Activated CD8-positive, alpha-beta T cell treated with anti-CD3 and anti-CD28 coated beads, Interleukin-2, amount 10 ng/mL, durations not matched to agents 7 days and 5 days (primary cell): ENCODE measurements at regions not wholly inside any gene's neighbourhood (a gene's known extent, or its start where the extent isn't known, plus 50 kb on each side); places are given as distances from the start of the nearest gene placed in this dataset.

Experiments
- ATAC-seq: fragments of 150-1000 bp; cut with Tn5 transposase; one replicate; pipeline ENCODE4 v1.10.0; 2021; ENCODE audit warnings: moderate library complexity
- CTCF ChIA-PET: fragments of 350-600 bp; sonication (Branson Sonifier 250); formaldehyde crosslinking; loops from one replicate; lab custom pipeline; 2021; ENCODE audit warnings: antibody characterized with exemption; lab: Charles Lee
- POLR2A ChIA-PET: fragments of 350-600 bp; sonication (Branson Sonifier 250); formaldehyde crosslinking; loops from one replicate; lab custom pipeline; 2021; ENCODE audit warnings: antibody characterized with exemption; lab: Charles Lee
- DNase-seq: peaks from one replicate; pipeline ENCODE4 v3.0.0-alpha.2; 2020
- H3K27ac Mint-ChIP-seq: one replicate; pipeline ENCODE4 v1.8.0; 2021; ENCODE audit warnings: mild to moderate bottlenecking, mixed read lengths
- H3K27me3 Mint-ChIP-seq: one replicate; pipeline ENCODE4 v1.8.0; 2021; ENCODE audit warnings: low read depth, mixed read lengths
- H3K36me3 Mint-ChIP-seq: one replicate; pipeline ENCODE4 v1.8.0; 2021; ENCODE audit warnings: low read depth, mixed read lengths
- H3K4me1 Mint-ChIP-seq: one replicate; pipeline ENCODE4 v1.8.0; 2021; ENCODE audit warnings: low read depth, mixed read lengths
- H3K4me3 Mint-ChIP-seq: one replicate; pipeline ENCODE4 v1.8.0; 2021; ENCODE audit warnings: mild to moderate bottlenecking, mixed read lengths
- H3K9me3 Mint-ChIP-seq: one replicate; pipeline ENCODE4 v1.8.0; 2022; ENCODE audit warnings: mixed read lengths; ENCODE audit not compliant: insufficient read depth

GRCh38 chr3:132265488-132265887 lies 51.7 kb upstream of the ACP3 start:
- Mint-ChIP-seq H3K9me3 (no peaks in the 10 kb centered on the region), H3K27ac (no peak overlapping the region), H3K4me3 (no peak overlapping the region), H3K27me3 (peaks cover 6% of the 10 kb centered on the region), H3K36me3 (no peaks in the 10 kb centered on the region), H3K4me1 (no peaks in the 10 kb centered on the region)
- POLR2A ChIA-PET, result no interaction called here
- ATAC-seq (no peak), DNase-seq (no peak)
- CTCF ChIA-PET, result no interaction called here

- Mint-ChIP-seq H3K27ac (no peak overlapping the region), H3K4me3 (no peak overlapping the region), H3K4me1 (no peaks in the 10 kb centered on the region), H3K9me3 (no peaks in the 10 kb centered on the region), H3K27me3 (peaks cover 6% of the 10 kb centered on the region), H3K36me3 (no peaks in the 10 kb centered on the region)
- CTCF ChIA-PET, result no interaction called here
- no peak for ATAC-seq
- DNase-seq, result no peak
- POLR2A ChIA-PET, result no interaction called here
Observed at GRCh38 chr3:132267391-132267993, 49.7 kb upstream of the ACP3 start.
